ENCODE measurements at regions not wholly inside any gene's neighbourhood (a gene's known extent, or its start where the extent isn't known, plus 50 kb on each side); places are given as distances from the start of the nearest gene placed in this dataset.

DNA sequence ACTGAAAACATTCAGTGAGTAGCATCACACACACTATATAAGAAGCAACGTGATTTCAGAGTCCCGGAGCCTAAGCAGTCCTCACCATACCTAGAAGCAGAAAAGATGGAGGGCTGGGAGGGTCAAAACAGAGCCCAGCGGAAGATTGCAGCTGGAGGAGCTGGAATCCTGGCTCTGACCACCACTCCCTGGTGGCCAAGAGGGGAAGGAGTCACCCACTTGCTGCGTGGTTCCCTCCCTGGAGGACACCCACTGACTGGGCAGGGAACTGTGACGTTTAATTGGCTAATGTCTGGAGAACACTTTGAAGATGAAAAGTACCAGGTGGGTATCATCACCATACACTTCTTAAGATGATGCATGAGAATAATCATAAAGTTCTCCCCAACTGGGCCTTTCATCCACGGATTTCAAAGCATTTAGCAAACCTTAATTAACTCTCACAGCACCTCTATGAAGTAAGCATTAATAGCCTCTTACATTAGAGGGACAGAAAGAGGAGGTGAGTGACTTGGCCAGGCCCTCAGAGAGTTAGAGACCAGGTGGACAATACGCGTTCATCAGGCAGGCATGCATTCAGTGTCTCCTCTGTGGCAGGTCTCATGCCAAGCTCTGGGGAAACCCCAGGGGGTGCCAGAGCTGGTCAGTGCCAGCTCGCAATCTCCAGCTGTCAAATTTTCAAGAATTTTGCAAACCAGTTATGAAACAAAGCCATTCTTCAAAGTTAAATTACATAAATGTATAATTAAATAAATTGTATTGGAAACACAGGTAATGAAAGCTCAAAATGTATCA lies 137.9 kb downstream of the AXIN2 start:
- H3K27me3 ChIP-seq (ENCODE audit: insufficient read depth, insufficient read length): no peaks in the 10 kb centered on the region
- H3K9ac ChIP-seq (ENCODE audit: insufficient read length, low read depth): no peak overlapping the region
- TF ChIP-seq ZNF274 (IDR thresholded peaks at IDR 0.05; ENCODE audit: low read depth, low read length) (no peak), SUZ12 (IDR thresholded peaks at IDR 0.05; ENCODE audit: extremely low read depth, insufficient read depth, insufficient read length) (no peak), YY1 (IDR thresholded peaks at IDR 0.05; ENCODE audit: insufficient read depth, insufficient read length) (no peak)
- DNase-seq (ENCODE audit: low read depth, low spot score): no peak
- H3K36me3 ChIP-seq (ENCODE audit: insufficient read depth, insufficient read length, low read length): no peaks in the 10 kb centered on the region
- no peak overlapping the region for H3K4me3 ChIP-seq (ENCODE audit: insufficient read length, low read depth)
- H3K9me3 ChIP-seq (ENCODE audit: insufficient read depth, low read length): peaks cover 7% of the 10 kb centered on the region; the same call in 1 of the 2 replicates
- H3K4me1 ChIP-seq (ENCODE audit: insufficient read depth, insufficient read length): no peaks in the 10 kb centered on the region

DNA sequence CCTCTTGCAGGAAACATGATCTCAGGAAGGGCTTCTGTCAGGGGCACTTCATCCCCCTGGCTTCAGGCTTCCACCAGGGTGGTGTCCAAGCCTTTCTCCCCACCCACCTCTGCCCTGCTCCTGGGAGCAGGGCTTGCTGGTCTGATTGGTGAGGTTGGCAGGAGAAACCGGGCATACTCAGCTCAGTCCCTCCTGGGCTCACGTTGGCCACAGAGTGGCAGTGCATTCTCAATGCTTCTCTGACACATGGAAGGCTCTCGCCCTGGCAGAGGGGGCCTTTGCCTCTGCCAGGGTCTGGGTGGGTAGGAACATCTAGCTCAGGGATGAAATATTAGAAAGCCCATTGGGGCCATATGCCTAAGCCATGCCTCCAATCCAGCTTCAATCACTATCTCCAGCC lies 142.8 kb downstream of the AXIN2 start:
- Histone ChIP-seq H3K4me3 (ENCODE audit: insufficient read length, low read depth) (no peak overlapping the region), H3K4me1 (ENCODE audit: insufficient read depth, insufficient read length) (no peaks in the 10 kb centered on the region), H3K9ac (ENCODE audit: insufficient read length, low read depth) (no peak overlapping the region), H3K36me3 (ENCODE audit: insufficient read depth, insufficient read length, low read length) (no peaks in the 10 kb centered on the region), H3K9me3 (ENCODE audit: insufficient read depth, low read length) (peaks cover 22% of the 10 kb centered on the region; the same call in 1 of the 2 replicates), H3K27me3 (ENCODE audit: insufficient read depth, insufficient read length) (no peaks in the 10 kb centered on the region)
- DNase-seq (ENCODE audit: low read depth, low spot score): no peak
- TF ChIP-seq ZNF274 (IDR thresholded peaks at IDR 0.05; ENCODE audit: low read depth, low read length) (no peak), YY1 (IDR thresholded peaks at IDR 0.05; ENCODE audit: insufficient read depth, insufficient read length) (no peak), SUZ12 (IDR thresholded peaks at IDR 0.05; ENCODE audit: extremely low read depth, insufficient read depth, insufficient read length) (no peak)

DNA sequence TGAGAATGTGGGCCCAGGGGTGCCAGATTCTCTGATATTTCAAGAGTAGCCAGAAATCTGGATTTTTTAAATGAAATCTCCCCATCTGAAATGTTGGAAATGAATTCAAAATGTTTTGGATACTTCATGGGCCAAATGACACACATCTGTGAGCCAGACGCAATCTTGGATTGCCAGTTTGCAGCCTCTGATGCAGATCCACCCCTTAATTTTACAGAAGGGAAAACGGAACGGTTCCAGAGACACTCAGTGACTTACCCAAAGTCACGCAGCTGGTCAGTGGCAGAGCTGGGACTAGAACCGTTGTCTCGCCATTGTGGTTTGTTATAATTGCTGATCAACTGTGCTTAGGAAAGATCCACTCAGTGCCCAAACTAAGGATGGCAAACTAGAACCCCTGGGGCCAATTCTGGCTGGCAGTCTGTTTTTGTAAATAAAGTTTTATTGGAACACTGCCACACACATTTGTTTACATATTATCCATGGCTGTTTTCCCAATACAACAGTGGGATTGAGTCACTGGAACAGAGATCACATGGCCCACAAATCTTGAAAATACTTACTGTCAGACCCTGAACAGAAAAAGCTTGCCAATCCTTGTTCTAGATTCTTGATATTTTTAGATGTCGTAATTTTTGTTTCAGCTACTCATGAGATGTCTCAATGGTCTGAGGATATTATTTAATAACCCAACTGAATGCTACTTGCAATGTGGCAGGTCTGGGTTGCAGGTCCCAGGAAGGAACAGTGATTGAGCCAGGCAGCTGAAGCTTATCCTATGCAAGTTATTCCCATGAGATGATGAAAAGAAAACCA lies 143.8 kb downstream of the AXIN2 start:
- TF ChIP-seq YY1 (IDR thresholded peaks at IDR 0.05; ENCODE audit: insufficient read depth, insufficient read length): no peak
- no peak for TF ChIP-seq ZNF274 (IDR thresholded peaks at IDR 0.05; ENCODE audit: low read depth, low read length)
- no peak for TF ChIP-seq SUZ12 (IDR thresholded peaks at IDR 0.05; ENCODE audit: extremely low read depth, insufficient read depth, insufficient read length)
- Histone ChIP-seq H3K36me3 (ENCODE audit: insufficient read depth, insufficient read length, low read length) (no peaks in the 10 kb centered on the region), H3K4me1 (ENCODE audit: insufficient read depth, insufficient read length) (no peaks in the 10 kb centered on the region), H3K9me3 (ENCODE audit: insufficient read depth, low read length) (peaks cover 22% of the 10 kb centered on the region; the same call in 1 of the 2 replicates), H3K9ac (ENCODE audit: insufficient read length, low read depth) (no peak overlapping the region), H3K27me3 (ENCODE audit: insufficient read depth, insufficient read length) (no peaks in the 10 kb centered on the region), H3K4me3 (ENCODE audit: insufficient read length, low read depth) (no peak overlapping the region)
- no peak for DNase-seq (ENCODE audit: low read depth, low spot score)

DNA sequence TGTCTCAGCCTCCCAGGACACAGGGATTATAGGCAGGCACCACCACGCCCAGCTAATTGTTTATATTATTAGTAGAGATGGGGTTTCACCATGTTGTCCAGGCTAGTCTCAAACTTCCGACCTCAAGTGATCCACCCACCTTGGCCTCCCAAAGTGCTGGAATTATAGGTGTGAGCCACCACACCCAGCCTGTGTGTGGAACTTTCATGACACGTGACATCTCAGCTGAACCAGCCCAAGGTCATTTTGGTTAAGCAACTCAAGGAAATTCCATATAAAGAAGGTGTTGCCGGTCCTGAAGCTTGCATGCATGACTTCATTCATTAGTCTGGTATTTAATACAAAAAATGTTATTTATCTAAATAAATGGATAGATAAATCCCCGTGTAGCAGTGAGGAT lies 145.5 kb downstream of the AXIN2 start:
- no peak for DNase-seq (ENCODE audit: low read depth, low spot score)
- TF ChIP-seq YY1 (IDR thresholded peaks at IDR 0.05; ENCODE audit: insufficient read depth, insufficient read length) (no peak), SUZ12 (IDR thresholded peaks at IDR 0.05; ENCODE audit: extremely low read depth, insufficient read depth, insufficient read length) (no peak), ZNF274 (IDR thresholded peaks at IDR 0.05; ENCODE audit: low read depth, low read length) (no peak)
- H3K4me1 ChIP-seq (ENCODE audit: insufficient read depth, insufficient read length): no peaks in the 10 kb centered on the region
- H3K9ac ChIP-seq (ENCODE audit: insufficient read length, low read depth): no peak overlapping the region
- no peaks in the 10 kb centered on the region for H3K27me3 ChIP-seq (ENCODE audit: insufficient read depth, insufficient read length)
- peaks cover 27% of the 10 kb centered on the region; the same call in 1 of the 2 replicates for H3K9me3 ChIP-seq (ENCODE audit: insufficient read depth, low read length)
- H3K4me3 ChIP-seq (ENCODE audit: insufficient read length, low read depth): no peak overlapping the region
- no peaks in the 10 kb centered on the region for H3K36me3 ChIP-seq (ENCODE audit: insufficient read depth, insufficient read length, low read length)

DNA sequence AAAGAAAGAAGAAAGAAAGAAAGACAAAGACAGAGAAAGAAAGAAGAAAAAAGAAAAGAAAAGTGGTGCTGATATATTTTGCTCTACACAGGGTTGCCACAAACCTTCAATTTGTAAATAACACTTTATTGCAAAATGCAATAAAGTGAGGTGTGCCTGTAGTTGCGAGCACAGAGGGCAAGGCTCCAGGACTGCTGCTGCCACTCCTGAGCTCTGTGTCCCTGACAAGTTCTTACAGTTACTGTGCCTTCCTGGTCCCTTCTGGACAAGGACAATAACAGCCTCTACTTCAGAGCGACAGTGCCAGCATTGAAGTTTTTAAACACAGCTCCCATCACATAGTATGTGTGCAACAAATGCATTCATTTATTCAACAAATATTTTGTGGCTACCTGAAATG lies 148.1 kb downstream of the AXIN2 start:
- no peak for TF ChIP-seq SUZ12 (IDR thresholded peaks at IDR 0.05; ENCODE audit: extremely low read depth, insufficient read depth, insufficient read length)
- no peak for TF ChIP-seq ZNF274 (IDR thresholded peaks at IDR 0.05; ENCODE audit: low read depth, low read length)
- TF ChIP-seq YY1 (IDR thresholded peaks at IDR 0.05; ENCODE audit: insufficient read depth, insufficient read length): no peak
- Histone ChIP-seq H3K9ac (ENCODE audit: insufficient read length, low read depth) (no peak overlapping the region), H3K27me3 (ENCODE audit: insufficient read depth, insufficient read length) (no peaks in the 10 kb centered on the region), H3K4me3 (ENCODE audit: insufficient read length, low read depth) (no peak overlapping the region), H3K4me1 (ENCODE audit: insufficient read depth, insufficient read length) (no peaks in the 10 kb centered on the region), H3K36me3 (ENCODE audit: insufficient read depth, insufficient read length, low read length) (no peaks in the 10 kb centered on the region), H3K9me3 (ENCODE audit: insufficient read depth, low read length) (peaks cover 30% of the 10 kb centered on the region; the same call in 1 of the 2 replicates)
- no peak for DNase-seq (ENCODE audit: low read depth, low spot score)

DNA sequence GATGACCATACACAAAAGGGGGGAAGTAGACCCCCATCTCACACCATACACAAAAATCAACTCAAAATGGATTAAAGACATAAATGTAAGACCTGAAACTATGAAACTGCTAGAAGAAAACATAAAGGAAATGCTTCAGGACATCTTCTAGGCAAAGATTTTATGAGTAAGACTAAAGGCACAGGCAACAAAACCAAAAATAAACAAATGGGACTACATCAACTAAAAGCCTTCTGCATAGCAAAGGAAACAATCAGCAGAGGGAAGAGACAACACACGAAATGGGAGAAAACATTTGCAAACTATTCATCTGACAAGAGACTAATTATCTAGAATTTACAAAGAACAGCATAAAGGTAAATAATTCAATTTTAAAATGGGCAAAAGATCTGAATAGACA lies 152.1 kb downstream of the AXIN2 start:
- Histone ChIP-seq H3K4me3 (ENCODE audit: insufficient read length, low read depth) (no peak overlapping the region), H3K4me1 (ENCODE audit: insufficient read depth, insufficient read length) (no peaks in the 10 kb centered on the region), H3K27me3 (ENCODE audit: insufficient read depth, insufficient read length) (no peaks in the 10 kb centered on the region), H3K9ac (ENCODE audit: insufficient read length, low read depth) (no peak overlapping the region), H3K36me3 (ENCODE audit: insufficient read depth, insufficient read length, low read length) (no peaks in the 10 kb centered on the region), H3K9me3 (ENCODE audit: insufficient read depth, low read length) (peaks cover 14% of the 10 kb centered on the region; the same call in 1 of the 2 replicates)
- TF ChIP-seq ZNF274 (IDR thresholded peaks at IDR 0.05; ENCODE audit: low read depth, low read length) (no peak), SUZ12 (IDR thresholded peaks at IDR 0.05; ENCODE audit: extremely low read depth, insufficient read depth, insufficient read length) (no peak), YY1 (IDR thresholded peaks at IDR 0.05; ENCODE audit: insufficient read depth, insufficient read length) (no peak)
- DNase-seq (ENCODE audit: low read depth, low spot score): no peak

DNA sequence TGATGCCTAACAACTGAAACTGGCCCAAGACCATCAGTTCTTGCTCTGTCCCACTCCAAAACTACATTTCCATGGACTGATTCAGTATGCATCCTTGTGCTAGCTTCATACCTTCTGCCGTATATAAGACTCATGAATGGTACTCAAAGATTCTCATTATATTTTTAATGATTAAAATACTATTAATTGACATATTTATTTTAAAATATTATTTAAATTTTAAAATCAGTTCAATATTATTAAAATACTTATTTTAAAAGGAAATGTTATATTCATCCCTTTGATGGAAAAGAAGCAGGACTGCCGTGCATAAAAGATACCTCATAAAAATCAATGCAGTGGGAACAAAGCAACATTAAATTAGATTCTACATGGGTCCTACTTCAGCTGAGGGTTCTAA lies 153.4 kb downstream of the AXIN2 start:
- Histone ChIP-seq H3K9me3 (ENCODE audit: insufficient read depth, low read length) (peaks cover 14% of the 10 kb centered on the region; the same call in 1 of the 2 replicates), H3K27me3 (ENCODE audit: insufficient read depth, insufficient read length) (no peaks in the 10 kb centered on the region), H3K36me3 (ENCODE audit: insufficient read depth, insufficient read length, low read length) (no peaks in the 10 kb centered on the region), H3K9ac (ENCODE audit: insufficient read length, low read depth) (no peak overlapping the region), H3K4me3 (ENCODE audit: insufficient read length, low read depth) (no peak overlapping the region), H3K4me1 (ENCODE audit: insufficient read depth, insufficient read length) (peaks cover 3% of the 10 kb centered on the region)
- DNase-seq (ENCODE audit: low read depth, low spot score): no peak
- TF ChIP-seq SUZ12 (IDR thresholded peaks at IDR 0.05; ENCODE audit: extremely low read depth, insufficient read depth, insufficient read length): no peak
- no peak for TF ChIP-seq ZNF274 (IDR thresholded peaks at IDR 0.05; ENCODE audit: low read depth, low read length)
- TF ChIP-seq YY1 (IDR thresholded peaks at IDR 0.05; ENCODE audit: insufficient read depth, insufficient read length): no peak
